ENCODE measurements at regions not wholly inside any gene's neighbourhood (a gene's known extent, or its start where the extent isn't known, plus 50 kb on each side); places are given as distances from the start of the nearest gene placed in this dataset.

- no peak overlapping the region for H3K4me3 Mint-ChIP-seq (ENCODE audit: unreplicated experiment)
- H3K27ac Mint-ChIP-seq (ENCODE audit: unreplicated experiment): no peak overlapping the region
- intact Hi-C loops (cut with micrococcal nuclease; ENCODE audit: unreplicated experiment): loop anchor here (5.0 to 10.0 kb wide), 2 partner anchors 290 to 883 kb away; no protein-coding TSS in a partner anchor
- H3K27me3 Mint-ChIP-seq (ENCODE audit: insufficient read depth, unreplicated experiment): no peaks in the 10 kb centered on the region
- no peaks in the 10 kb centered on the region for H3K27me3 ChIP-seq (replicated peaks; ENCODE audit: control insufficient read depth, insufficient read depth, low read length)
- no peak for TF ChIP-seq CTCF (IDR thresholded peaks at IDR 0.05; ENCODE audit: insufficient read depth in 1 of 2, low read depth in 1 of 2, low read length in 1 of 2, severe bottlenecking in 1 of 2, unreplicated experiment in 1 of 2)
- no peaks in the 10 kb centered on the region for H3K9me3 Mint-ChIP-seq (ENCODE audit: unreplicated experiment)
- no peaks in the 10 kb centered on the region for H3K36me3 Mint-ChIP-seq (ENCODE audit: insufficient read depth, unreplicated experiment)
- no peak for DNase-seq
- CTCF ChIA-PET: no interaction called here
- POLR2A ChIA-PET: no interaction called here
- no peaks in the 10 kb centered on the region for H3K36me3 ChIP-seq (ENCODE audit: control insufficient read depth, insufficient read depth, low read length)
- H3K4me1 Mint-ChIP-seq (ENCODE audit: low read depth, unreplicated experiment): no peaks in the 10 kb centered on the region
- H3K4me3 ChIP-seq (ENCODE audit: low read depth, low read length): no peak overlapping the region
- no TSS peak for BruUV-seq (replicated peaks)
- H3K4me1 ChIP-seq: no peaks in the 10 kb centered on the region
- H3K9me3 ChIP-seq: no peaks in the 10 kb centered on the region
Observed at GRCh38 chr3:83524901-83525300, 1433.9 kb upstream of the CADM2 start.

GRCh38 chr3:83559082-83559481 lies 1399.7 kb upstream of the CADM2 start:
- H3K4me3 Mint-ChIP-seq (ENCODE audit: unreplicated experiment): no peak overlapping the region
- TF ChIP-seq CTCF (IDR thresholded peaks at IDR 0.05; ENCODE audit: insufficient read depth in 1 of 2, low read depth in 1 of 2, low read length in 1 of 2, severe bottlenecking in 1 of 2, unreplicated experiment in 1 of 2): no peak
- H3K27ac Mint-ChIP-seq (ENCODE audit: unreplicated experiment): no peak overlapping the region
- ChIA-PET POLR2A (no interaction called here), CTCF (no interaction called here)
- intact Hi-C loops (cut with micrococcal nuclease; ENCODE audit: unreplicated experiment): no loop called here
- H3K36me3 Mint-ChIP-seq (ENCODE audit: insufficient read depth, unreplicated experiment): no peaks in the 10 kb centered on the region
- H3K9me3 Mint-ChIP-seq (ENCODE audit: unreplicated experiment): no peaks in the 10 kb centered on the region
- peaks cover 3% of the 10 kb centered on the region for H3K27me3 Mint-ChIP-seq (ENCODE audit: insufficient read depth, unreplicated experiment)
- Histone ChIP-seq H3K4me3 (ENCODE audit: low read depth, low read length) (no peak overlapping the region), H3K4me1 (no peaks in the 10 kb centered on the region), H3K36me3 (ENCODE audit: control insufficient read depth, insufficient read depth, low read length) (no peaks in the 10 kb centered on the region), H3K9me3 (no peaks in the 10 kb centered on the region), H3K27me3 (replicated peaks; ENCODE audit: control insufficient read depth, insufficient read depth, low read length) (no peaks in the 10 kb centered on the region)
- DNase-seq: no peak
- no TSS peak for BruUV-seq (replicated peaks)
- H3K4me1 Mint-ChIP-seq (ENCODE audit: low read depth, unreplicated experiment): no peaks in the 10 kb centered on the region

- Histone ChIP-seq H3K4me3 (ENCODE audit: low read depth, low read length) (no peak overlapping the region), H3K27me3 (replicated peaks; ENCODE audit: control insufficient read depth, insufficient read depth, low read length) (no peaks in the 10 kb centered on the region), H3K9me3 (no peaks in the 10 kb centered on the region), H3K4me1 (no peaks in the 10 kb centered on the region), H3K36me3 (ENCODE audit: control insufficient read depth, insufficient read depth, low read length) (no peaks in the 10 kb centered on the region)
- Mint-ChIP-seq H3K4me1 (ENCODE audit: low read depth, unreplicated experiment) (no peaks in the 10 kb centered on the region), H3K9me3 (ENCODE audit: unreplicated experiment) (no peaks in the 10 kb centered on the region), H3K4me3 (ENCODE audit: unreplicated experiment) (no peak overlapping the region), H3K27me3 (ENCODE audit: insufficient read depth, unreplicated experiment) (no peaks in the 10 kb centered on the region), H3K36me3 (ENCODE audit: insufficient read depth, unreplicated experiment) (no peaks in the 10 kb centered on the region), H3K27ac (ENCODE audit: unreplicated experiment) (no peak overlapping the region)
- ChIA-PET POLR2A (interaction anchor here (0.6 kb wide), 1 partner anchor 518 kb away, joined by 3 read pairs; no protein-coding TSS in a partner anchor), CTCF (no interaction called here)
- intact Hi-C loops (cut with micrococcal nuclease; ENCODE audit: unreplicated experiment): no loop called here
- no peak for TF ChIP-seq CTCF (IDR thresholded peaks at IDR 0.05; ENCODE audit: insufficient read depth in 1 of 2, low read depth in 1 of 2, low read length in 1 of 2, severe bottlenecking in 1 of 2, unreplicated experiment in 1 of 2)
- BruUV-seq (replicated peaks): no TSS peak
- no peak for DNase-seq
Observed at GRCh38 chr3:83567935-83568334, 1390.9 kb upstream of the CADM2 start.
